GM18861 (cell line): ENCODE measurements at regions not wholly inside any gene's neighbourhood (a gene's known extent, or its start where the extent isn't known, plus 50 kb on each side); places are given as distances from the start of the nearest gene placed in this dataset.
A peak's percentile ranks its signal among the peaks of the same experiment; 100 is the strongest.
"Not testable (repeated sequence)": the region's sequence is repeated elsewhere in the genome, so short reads cannot be mapped to it uniquely, and the experiment has no call there.

Experiments used
- ATAC-seq: cut with Tn5 transposase; IDR thresholded peaks from one replicate; pipeline ENCODE4 v1.9.1; 2021; ENCODE audit not compliant: unreplicated experiment

DNA sequence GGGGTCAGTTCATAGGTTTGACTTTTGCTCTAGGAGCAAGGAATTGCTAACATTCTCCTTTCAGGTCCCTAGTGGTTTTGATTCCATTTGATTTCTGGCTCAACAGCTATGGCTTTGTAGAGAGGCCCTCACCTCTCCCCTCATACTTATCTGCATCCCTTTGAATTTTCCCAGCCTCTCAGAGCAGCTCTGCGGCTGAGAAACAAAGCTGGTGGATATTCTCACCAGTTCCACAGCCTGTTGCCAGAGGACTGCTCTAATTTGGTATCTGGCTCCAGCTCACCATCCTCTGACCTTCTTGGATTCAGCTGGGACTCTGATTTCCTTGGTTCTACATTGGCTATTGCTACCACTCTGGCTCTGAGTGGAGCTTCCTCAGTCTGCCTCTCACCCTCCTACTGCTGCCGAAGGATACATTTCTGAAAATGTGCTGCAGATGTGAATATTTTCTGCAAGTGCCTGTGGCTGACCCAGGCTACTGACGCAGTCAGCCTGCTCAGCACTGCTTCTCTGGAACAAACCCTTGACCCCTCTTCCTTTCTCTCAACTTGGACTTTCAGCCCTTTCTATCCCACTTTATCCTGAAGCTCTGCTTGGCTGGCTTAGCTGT lies 110.9 kb upstream of the ENPEP start:
- no peak for ATAC-seq

DNA sequence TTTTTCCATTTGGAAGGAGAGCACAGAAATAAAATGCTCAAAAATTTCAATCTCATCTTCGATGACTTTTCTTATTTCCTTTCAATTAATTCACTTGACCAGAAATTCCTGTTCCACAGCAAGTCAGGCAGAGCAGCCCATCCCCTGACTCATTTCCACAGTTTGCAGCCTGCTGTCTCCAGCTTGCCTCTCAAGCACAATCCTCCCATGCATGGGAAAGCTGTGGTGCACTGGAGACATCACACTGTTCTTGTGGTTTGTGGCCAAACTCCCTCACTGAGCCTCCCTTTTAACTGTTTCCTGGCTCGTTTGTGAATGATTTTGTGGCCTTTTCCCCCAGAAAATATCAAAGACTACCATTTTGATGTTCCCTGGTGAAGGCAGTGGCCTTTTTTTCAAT lies 114.0 kb upstream of the ENPEP start:
- ATAC-seq, result no peak

DNA sequence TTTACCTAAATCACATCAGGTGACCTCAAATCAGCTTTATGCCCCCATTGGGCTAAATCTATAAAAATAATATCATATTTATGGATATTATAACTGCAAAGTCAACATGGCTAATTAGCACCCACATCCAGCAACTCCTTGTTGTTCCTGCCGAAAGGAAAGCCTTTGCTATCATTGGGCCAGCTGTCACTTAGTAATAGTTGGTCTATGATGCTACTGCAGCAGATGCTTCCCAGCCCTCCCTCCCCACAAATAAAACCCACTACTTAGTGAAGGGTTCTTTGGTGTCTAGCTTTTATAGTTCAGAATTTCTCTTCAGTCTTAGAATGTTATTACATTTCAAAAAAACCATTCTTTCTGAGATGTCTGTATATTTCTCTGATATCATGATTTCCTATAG lies 116.9 kb upstream of the ENPEP start:
- no peak for ATAC-seq

DNA sequence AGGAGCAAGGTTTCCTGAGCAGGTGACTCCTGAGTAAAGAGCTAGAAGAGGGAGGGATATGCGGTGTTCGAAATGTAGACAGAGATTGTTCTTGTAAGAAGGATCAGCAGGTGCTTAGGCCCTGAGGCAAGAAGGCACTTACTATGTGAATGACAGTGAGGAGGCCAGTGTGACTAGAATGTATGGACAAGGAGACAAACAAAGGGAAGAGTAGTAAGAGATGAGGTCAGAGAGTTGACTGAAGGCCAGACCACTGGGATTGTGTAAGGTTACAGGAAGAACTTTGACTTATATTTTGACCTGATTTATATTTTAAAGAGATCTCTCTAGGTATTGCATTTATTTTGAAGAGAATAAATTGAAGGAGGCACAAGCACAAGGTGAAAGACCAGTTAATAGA lies 118.4 kb upstream of the ENPEP start:
- no peak for ATAC-seq

DNA sequence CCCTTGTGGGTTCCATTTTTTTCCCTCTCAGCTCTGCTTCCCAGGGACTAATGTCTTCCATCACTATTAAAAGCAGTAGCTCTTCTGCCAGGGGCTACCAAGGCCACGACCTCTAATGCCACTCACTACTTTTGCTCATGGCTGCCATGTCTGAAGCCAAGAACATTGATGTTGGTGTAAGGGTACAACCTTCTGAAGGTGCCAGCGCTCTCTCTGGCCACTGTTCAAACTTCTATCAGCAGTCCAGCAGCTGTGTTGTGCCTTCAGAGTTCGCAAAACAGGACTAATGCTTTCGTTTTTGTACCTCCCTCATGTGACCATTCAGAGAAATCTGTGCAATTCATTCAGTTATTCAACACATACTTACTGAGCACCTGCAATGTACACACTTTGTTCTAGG lies 121.5 kb upstream of the ENPEP start:
- no peak for ATAC-seq

DNA sequence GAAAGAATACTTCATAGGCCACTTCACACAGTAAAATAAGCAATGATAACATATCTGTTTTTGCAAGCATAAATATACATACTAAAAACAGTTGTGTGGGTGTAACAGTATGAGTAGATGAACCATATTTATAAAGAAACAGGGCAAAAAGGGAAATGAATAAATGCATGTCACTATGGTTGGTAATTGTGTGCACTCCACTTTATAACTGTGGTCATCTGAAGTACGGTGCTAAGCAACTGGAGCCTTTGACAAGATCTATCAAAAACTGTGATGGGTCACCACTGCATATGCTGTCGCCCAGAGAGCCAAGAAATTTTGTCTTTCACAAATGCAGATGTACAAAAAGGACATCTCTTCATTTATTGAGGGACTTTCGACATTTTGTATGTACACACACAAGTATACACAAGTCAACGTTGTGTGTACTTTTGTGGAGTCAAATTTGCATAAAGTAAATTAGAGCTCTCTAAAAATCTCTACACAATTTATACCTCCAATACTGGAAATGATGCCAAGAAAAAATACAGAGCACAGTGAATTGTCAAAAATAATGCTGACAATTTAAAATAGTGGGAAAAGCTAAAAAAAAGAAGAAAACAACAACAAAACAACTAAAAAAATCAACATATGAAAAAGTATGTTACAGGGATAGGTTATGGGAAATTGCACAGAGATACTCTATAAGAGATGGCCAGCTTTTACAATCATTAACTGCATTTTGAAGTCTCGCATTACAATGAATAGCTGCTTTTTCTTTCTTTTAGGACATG lies 123.1 kb upstream of the ENPEP start:
- no peak for ATAC-seq

DNA sequence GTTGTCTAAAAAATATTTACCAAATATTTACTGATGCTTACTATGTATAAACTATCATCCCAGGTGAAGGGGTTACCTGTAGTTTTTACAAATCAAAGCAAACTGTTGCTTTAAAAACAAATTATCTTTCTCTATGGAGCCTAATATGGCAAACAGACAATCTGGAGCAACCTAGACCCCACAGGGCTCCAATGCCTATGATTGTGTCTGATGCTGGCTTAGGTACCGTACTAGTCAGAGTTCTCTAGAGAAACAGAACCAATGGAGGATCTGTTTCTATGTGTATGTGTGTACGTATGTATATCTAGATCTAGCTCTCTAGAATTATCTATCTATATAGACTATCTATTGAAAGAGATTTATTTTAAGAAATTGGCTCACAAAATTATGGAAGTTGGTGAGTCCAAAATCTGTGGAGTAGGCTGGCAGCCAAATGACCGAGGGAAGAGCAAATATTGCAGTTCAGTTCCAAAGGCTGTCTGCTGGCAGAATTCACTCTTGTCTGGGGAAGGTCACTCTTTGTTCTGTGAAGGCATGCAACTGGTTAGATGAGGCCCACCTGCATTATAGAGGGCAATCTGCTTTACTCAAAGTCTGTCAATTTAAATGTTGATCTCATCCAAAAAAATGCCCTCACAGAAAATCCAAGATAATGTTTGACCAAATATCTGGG lies 127.1 kb upstream of the ENPEP start:
- no peak for ATAC-seq

DNA sequence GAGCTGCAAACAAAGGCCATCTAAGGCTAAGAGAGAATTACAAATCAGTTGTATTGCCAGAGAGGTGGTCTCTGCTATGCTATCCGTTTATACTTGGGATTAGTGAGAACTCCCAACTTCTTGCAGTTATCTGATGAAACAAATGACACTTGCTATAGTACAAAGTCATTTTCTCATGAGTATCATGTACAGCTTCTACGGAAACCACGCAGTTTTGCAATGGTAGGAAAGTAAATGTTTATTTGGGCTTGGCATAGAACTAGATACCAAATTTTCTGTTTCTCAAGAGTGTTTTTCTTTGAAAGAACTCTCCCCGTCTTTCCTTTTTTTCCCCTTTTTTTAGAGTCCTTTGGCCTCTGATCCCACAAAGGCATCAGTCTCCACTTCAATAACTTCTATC lies 128.2 kb upstream of the ENPEP start:
- no peak for ATAC-seq

DNA sequence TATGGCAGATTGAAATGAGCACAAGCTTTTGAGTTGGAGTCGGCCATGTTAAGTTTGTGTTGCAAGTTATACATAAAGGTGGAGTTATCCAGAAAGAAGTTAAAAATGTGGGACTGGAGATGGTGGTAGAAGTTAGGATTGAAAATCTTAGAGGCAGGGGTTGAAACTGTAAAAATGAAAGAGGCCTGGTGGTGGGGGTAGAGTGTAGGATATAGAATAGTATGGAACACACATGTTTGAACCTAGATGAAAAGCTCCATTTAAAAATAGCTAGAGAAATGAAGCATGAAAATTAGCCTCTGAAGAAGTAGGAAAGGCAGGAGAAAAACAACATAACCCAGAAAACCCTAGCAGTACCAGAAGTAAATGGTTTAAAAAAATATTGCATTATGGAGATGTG lies 131.8 kb upstream of the ENPEP start:
- no peak for ATAC-seq

DNA sequence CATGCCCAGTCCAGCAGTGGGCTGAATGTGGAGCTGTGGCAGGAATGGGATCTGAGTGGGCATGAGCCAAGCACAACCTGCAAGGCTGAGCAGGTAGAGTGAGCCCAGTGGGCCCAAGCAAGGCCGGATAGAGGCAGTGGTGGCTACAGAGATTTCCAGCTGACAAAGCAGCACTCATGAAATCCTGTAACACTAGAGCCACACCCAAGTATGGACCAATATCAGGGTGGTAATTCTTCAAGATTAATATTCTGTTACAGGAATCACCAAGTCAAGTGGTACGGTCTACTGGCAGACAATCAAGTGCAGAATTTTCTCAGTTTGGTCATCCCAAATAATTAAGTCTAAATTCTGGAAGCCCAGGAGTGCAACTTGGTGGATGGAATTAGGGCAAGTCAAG lies 132.4 kb upstream of the ENPEP start:
- no peak for ATAC-seq

DNA sequence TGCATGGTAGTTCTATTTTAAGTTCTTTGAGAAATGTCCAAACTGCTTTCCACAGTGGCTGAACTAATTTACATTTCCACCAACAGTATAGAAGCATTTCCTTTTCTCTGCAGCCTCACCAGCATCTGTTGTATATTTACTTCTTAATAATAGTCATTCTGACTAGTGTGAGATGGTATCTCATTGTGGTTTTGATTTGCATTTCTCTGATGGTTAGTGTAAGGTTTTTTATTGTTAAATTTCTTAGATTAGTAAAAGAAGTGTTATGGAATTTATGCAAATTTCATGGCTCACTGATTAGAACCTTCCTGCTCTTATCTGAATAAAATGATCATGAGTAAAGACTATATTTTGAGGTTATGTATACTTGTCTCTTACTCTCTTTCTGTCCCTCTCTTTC lies 134.8 kb upstream of the ENPEP start:
- peak; percentile 88 for ATAC-seq

DNA sequence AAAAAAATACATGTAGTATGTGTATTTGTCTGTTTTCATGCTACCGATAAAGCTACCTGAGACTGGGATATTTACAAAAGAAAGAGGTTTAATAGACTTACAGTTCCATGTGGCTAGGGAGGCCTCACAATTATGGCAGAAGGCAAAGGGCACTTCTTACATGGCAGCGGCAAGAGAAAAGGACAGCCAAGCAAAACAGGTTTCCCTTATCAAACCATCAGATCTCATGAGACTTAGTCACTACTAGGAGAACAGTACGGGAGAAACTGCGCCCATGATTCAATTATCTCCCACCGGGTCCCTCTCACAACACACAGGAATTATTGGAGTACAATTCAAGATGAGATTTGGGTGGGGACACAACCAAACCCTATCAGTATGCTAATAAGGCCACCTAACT lies 137.0 kb upstream of the ELOVL6 start:
- ATAC-seq, result no peak

DNA sequence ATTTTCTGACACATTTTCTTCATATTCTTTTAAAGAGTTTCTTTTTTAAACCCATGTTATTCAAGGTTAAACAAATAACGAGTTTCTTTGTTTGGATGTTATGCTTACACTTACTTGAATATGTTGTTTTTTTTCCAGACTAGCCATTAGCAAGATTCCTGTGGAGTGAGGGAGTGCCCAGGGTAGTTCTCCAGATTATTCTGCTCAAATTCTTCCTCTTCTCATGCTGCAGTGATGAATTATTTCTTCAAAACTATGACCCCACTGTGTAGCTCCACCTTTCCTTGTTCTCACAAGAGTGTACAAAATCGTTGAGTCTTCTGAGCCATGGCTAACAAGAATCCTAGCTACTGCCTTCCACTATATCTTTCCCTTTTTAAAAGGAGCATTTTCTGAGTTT lies 134.1 kb upstream of the ELOVL6 start:
- ATAC-seq, result no peak

DNA sequence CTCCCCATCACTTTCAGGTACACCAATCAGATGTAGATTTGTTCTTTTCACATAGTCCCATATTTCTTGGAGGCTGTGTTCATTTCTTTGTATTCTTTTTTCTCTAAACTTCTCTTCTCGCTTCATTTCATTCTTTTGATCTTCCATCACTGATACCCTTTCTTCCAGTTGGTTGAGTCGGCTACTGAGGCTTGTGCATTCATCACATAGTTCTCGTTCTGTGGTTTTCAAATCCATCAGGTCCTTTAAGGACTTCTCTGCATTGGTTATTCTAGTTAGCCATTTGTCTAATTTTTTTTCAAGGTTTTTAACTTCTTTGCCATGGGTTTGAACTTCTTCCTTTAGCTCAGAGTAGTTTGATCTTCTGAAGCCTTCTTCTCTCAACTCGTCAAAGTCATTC lies 128.0 kb upstream of the ELOVL6 start:
- not testable (repeated sequence) for ATAC-seq

DNA sequence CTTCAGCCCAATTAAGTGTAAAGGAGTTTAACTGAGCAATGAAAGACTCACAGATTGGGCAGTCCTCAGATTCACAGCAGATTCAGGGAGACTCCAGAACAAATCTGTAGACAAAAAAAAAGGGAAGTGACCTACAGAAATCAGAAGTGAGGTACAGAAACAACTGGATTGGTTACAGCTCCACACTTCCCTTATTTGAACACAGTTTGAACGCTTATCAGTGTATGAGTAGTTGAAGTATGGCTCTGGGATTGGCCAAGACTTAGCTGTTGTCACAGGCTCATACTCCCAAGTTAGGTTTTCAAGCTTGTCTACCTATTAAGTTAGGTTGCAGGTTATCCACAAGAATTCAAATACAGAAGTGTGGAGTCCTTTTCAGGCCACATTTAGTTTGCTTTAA lies 112.4 kb upstream of the ELOVL6 start:
- ATAC-seq, result no peak

DNA sequence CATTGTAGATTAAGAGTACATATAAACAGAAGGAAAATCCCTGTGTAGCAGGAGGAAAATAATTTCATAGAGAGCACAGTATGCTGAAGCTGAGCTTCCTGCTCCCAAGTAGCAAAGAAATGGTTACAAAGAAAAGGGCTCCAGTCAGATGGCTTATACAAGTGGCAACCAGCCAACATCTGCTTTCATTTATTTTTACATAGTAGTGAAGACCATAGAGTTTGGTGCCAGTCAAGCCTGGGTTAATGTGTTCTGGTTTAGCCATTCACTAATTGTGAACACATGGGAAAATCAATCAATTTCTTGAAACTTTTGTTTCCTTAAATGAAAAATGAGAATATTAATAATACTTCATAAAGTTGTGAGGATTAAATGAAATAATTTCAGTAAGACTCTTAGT lies 111.3 kb upstream of the ELOVL6 start:
- no peak for ATAC-seq

DNA sequence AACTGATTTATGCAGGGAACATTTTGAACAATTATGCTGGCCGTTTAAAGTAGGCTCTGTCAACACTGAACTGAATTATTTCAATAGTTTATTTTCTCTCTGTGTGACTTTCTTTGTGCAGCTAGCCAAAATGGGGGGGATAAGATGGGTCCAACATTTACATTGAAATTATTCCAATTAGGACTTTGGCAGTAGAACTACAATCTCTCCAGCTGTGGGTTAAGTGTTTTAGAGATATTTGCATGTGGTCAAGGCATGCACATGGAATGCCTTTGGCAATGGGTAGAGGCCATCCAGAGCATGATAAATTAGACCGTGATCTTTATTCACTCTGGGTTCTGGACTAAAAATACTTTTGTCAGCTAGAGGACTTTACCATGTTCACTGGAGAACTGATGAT lies 107.9 kb upstream of the ELOVL6 start:
- ATAC-seq, result no peak

DNA sequence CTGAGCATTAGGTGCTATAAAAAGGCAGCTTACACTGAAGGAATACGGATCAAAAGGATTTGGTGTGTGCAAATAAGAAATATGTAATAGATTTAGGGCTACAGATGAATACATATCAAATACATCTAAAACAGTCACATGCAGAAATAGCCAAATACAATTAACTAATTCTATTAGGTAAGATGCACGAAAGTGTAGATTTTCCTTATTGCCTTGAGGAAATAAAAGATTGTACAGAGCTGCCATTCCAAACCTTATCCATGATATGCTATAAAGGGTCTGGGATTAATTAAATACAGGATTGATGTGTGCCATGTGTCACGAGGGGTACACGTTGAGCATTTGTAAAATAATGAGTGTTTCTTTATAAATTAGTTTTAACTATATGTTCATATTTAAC lies 107.0 kb upstream of the ELOVL6 start:
- ATAC-seq, result no peak

DNA sequence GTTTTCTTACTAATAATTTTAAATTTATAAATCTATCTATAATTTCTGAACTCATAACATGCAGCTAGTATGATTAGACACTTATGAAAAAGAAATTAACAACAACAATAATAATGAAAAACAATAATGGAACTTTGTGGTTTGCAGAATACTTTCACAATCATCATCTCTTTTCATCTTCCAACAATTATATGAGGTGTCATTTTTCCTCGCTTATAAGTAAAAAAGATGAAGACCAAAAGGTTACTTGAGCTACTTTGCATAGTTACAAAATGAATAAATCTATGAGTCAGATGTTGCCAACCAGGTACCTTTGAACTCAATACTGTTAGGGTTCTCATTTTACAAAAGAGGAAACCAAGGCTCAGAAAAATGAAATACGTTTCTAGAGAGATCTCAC lies 98.5 kb upstream of the ELOVL6 start:
- ATAC-seq, result peak; percentile 84

DNA sequence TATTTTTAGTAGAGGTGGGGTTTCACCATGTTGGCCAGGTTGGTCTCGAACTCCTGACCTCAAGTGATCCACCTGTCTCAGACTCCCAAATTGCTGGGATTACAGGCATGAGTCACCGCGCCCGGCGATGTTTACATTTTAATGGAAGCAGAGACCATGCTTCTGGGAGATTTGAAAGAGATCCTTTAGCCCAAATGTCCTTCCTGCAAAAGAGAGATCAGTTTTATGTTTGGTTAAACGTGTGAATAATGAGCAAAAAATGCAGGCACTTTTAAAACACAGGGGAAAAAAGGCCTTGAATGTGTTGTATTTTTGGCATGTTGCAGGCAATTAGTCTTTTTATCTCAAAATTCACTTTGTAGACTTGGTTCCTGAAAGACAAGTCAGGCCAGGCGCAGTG lies 95.8 kb upstream of the ELOVL6 start:
- no peak for ATAC-seq

DNA sequence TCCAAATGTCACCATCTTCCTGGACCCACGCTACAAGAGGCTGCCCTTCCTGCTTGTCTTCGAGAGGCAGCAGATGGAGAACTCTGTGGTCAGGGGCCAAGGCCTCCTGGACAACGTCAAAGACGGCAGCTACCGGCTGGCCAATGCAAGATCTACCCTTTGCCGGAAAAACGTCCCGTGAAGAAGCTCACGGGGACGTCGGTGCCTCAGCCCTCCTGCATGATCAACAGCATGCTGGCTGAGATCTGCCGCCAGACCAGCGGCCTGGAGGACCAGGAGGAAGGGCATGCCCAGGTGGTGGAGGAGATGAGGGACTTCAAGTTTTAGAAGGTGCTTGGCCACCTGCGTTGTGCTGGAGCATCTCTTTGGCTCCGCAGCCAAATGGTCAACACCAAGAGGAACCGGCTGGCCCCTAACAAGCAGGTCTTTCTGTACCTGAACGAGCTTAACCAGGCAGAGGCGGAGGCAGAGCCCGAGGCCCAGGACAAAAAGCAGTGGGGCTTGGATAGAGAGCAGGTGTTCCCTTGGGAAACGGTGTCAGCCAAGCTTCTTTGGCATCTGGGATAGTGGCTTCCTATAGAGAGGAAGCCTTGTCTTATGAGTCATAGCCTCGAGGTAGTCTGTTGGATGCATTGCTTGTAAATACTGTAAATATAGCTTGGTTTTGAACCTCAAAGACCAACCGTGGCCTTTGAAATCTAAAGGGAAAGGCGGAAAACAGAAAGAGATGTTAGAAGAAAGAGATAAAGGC lies 94.8 kb upstream of the ELOVL6 start:
- no peak for ATAC-seq

DNA sequence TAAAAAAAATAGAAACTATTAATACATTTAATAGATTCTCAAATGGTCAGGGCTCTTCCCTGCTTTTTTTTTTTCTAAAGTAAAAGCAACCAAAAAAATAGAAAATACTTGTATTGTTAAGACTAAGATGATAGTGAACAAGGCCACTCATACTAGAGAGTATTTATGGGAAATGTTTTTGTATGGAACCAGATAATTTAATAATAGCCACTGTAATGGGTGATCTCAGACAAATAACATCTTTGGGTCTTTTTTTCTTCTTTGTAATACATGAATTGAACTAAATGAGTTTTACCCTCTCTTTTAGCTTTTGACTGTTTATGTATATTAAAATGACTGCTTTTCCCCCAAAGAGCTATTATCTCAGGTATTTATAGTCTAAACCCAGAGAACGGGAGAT lies 92.1 kb upstream of the ELOVL6 start:
- no peak for ATAC-seq
